HEK293T (cell line): ENCODE measurements at regions not wholly inside any gene's neighbourhood (a gene's known extent, or its start where the extent isn't known, plus 50 kb on each side); places are given as distances from the start of the nearest gene placed in this dataset.

Experiments used
- CTCF ChIA-PET: fragments of 350-600 bp; formaldehyde crosslinking; extraction: SDS; loops from one replicate; lab custom pipeline; 2021; ENCODE audit warnings: antibody characterized with exemption, inconsistent platforms; lab: Yijun Ruan, JAX
- POLR2A ChIA-PET: fragments of 350-600 bp; formaldehyde crosslinking; extraction: SDS; loops from one replicate; lab custom pipeline; 2020; ENCODE audit warnings: antibody characterized with exemption, inconsistent platforms; lab: Yijun Ruan, JAX
- DNase-seq: peaks from one replicate; pipeline ENCODE4 v3.0.0; 2012; ENCODE audit warnings: mixed read lengths; ENCODE audit errors: extremely low spot score
- ARNT ChIP-seq: fragments of 450-650 bp; IDR thresholded peaks from 2 replicates; pipeline ENCODE4 v1.6.1; 2017; ENCODE audit warnings: mild to moderate bottlenecking
- BHLHE40 ChIP-seq: fragments of 450-650 bp; IDR thresholded peaks from 2 replicates; pipeline ENCODE4 v1.6.1; 2016; ENCODE audit warnings: mild to moderate bottlenecking, moderate library complexity, borderline replicate concordance
- CTBP1 ChIP-seq: fragments of 450-650 bp; IDR thresholded peaks from 2 replicates; pipeline ENCODE4 v1.6.1; 2016; ENCODE audit warnings: borderline replicate concordance
- ELF4 ChIP-seq: fragments of 450-650 bp; IDR thresholded peaks from 2 replicates; pipeline ENCODE4 v1.6.1; 2017; ENCODE audit warnings: antibody characterized with exemption
- FOXA1 ChIP-seq: fragments of 450-650 bp; IDR thresholded peaks from 2 replicates; pipeline ENCODE4 v1.6.1; 2016; ENCODE audit warnings: mild to moderate bottlenecking
- FOXK2 ChIP-seq: fragments of 450-650 bp; IDR thresholded peaks from 2 replicates; pipeline ENCODE4 v1.6.1; 2016; ENCODE audit warnings: mild to moderate bottlenecking
- FOXM1 ChIP-seq: fragments of 450-650 bp; IDR thresholded peaks from 2 replicates; pipeline ENCODE4 v1.6.1; 2017; ENCODE audit warnings: mild to moderate bottlenecking, borderline replicate concordance
- HDGF ChIP-seq: fragments of 450-650 bp; IDR thresholded peaks from 2 replicates; pipeline ENCODE4 v1.6.1; 2017; ENCODE audit warnings: antibody characterized with exemption, borderline replicate concordance
- L3MBTL2 ChIP-seq: fragments of 450-650 bp; conservative IDR thresholded peaks from 2 replicates; pipeline ENCODE4 v1.6.1; 2016; ENCODE audit warnings: mild to moderate bottlenecking
- LEF1 ChIP-seq: fragments of 450-650 bp; IDR thresholded peaks from 2 replicates; pipeline ENCODE4 v1.6.1; 2017; ENCODE audit warnings: mild to moderate bottlenecking, borderline replicate concordance
- NFRKB ChIP-seq: fragments of 450-650 bp; IDR thresholded peaks from 2 replicates; pipeline ENCODE4 v1.6.1; 2016; ENCODE audit warnings: mild to moderate bottlenecking, moderate library complexity
- PKNOX1 ChIP-seq: fragments of 450-650 bp; IDR thresholded peaks from 2 replicates; pipeline ENCODE4 v1.6.1; 2016
- SP1 ChIP-seq: fragments of 450-650 bp; IDR thresholded peaks from 2 replicates; pipeline ENCODE4 v1.6.1; 2017
- SUZ12 ChIP-seq: fragments of 450-650 bp; IDR thresholded peaks from 2 replicates; pipeline ENCODE4 v1.6.1; 2016; ENCODE audit warnings: mild to moderate bottlenecking
- TARDBP ChIP-seq: fragments of 450-650 bp; IDR thresholded peaks from 2 replicates; pipeline ENCODE4 v1.6.1; 2016
- ZNF384 ChIP-seq: fragments of 450-650 bp; IDR thresholded peaks from 2 replicates; pipeline ENCODE4 v1.6.1; 2016

GRCh38 chr12:73372856-73373255 is 1100.7 kb downstream of the TRHDE start:
- CTCF ChIA-PET, result no interaction called here
- no peak for TF ChIP-seq TARDBP
- TF ChIP-seq FOXA1, result no peak
- TF ChIP-seq FOXM1, result no peak
- TF ChIP-seq FOXK2, result no peak
- TF ChIP-seq ZNF384, result no peak
- TF ChIP-seq L3MBTL2, result no peak
- TF ChIP-seq ELF4, result no peak
- TF ChIP-seq SUZ12, result no peak
- no peak for TF ChIP-seq PKNOX1
- no peak for TF ChIP-seq ARNT
- no peak for DNase-seq
- POLR2A ChIA-PET, result no interaction called here

- no peak for DNase-seq
- ChIA-PET POLR2A (no interaction called here), CTCF (no interaction called here)
- TF ChIP-seq SUZ12 (no peak), ARNT (no peak), ELF4 (no peak), L3MBTL2 (no peak), FOXA1 (no peak), HDGF (no peak), ZNF384 (no peak), LEF1 (no peak), NFRKB (no peak), FOXM1 (no peak), CTBP1 (no peak), FOXK2 (no peak)
These were observed 1102.2 kb downstream of the TRHDE start for GRCh38 chr12:73374360-73374759.

- CTCF ChIA-PET, result no interaction called here
- TF ChIP-seq CTBP1 (peak; percentile 79), PKNOX1 (0 out of 2 replicates have a peak, but pooled peaks have one; percentile 11), L3MBTL2 (no peak), FOXA1 (peak; percentile 67), HDGF (no peak)
- no peak for DNase-seq
- POLR2A ChIA-PET, result no interaction called here
These were observed 1111.5 kb downstream of the TRHDE start for GRCh38 chr12:73383584-73384222.

GRCh38 chr12:73384592-73384991 is 1112.4 kb downstream of the TRHDE start:
- TF ChIP-seq ZNF384 (no peak), FOXA1 (no peak), HDGF (no peak), ELF4 (no peak), SUZ12 (no peak), LEF1 (no peak), BHLHE40 (no peak), FOXM1 (no peak), FOXK2 (no peak), PKNOX1 (no peak), L3MBTL2 (no peak), CTBP1 (no peak), SP1 (no peak), NFRKB (no peak), TARDBP (no peak), ARNT (no peak)
- DNase-seq, result no peak
- ChIA-PET CTCF (no interaction called here), POLR2A (no interaction called here)

- CTCF ChIA-PET, result interaction anchor here (0.6 kb wide), 2 partner anchors 296 to 399 kb away, joined by 4 to 5 read pairs; no protein-coding TSS in a partner anchor
- TF ChIP-seq CTBP1, result no peak
- TF ChIP-seq BHLHE40, result no peak
- no peak for TF ChIP-seq SP1
- no peak for TF ChIP-seq PKNOX1
- POLR2A ChIA-PET, result no interaction called here
- DNase-seq, result no peak
These were observed 1118.1 kb downstream of the TRHDE start for GRCh38 chr12:73390261-73390660.

GRCh38 chr12:73413051-73413450 is 1124.6 kb upstream of the ATXN7L3B start:
- ChIA-PET CTCF (no interaction called here), POLR2A (no interaction called here)
- no peak for DNase-seq
- TF ChIP-seq L3MBTL2 (no peak), FOXK2 (no peak), FOXM1 (no peak)
